MM.1S (cell line): ENCODE measurements at regions not wholly inside any gene's neighbourhood (a gene's known extent, or its start where the extent isn't known, plus 50 kb on each side); places are given as distances from the start of the nearest gene placed in this dataset.

Experiments used
- DNase-seq: peaks from one replicate; pipeline ENCODE4 v3.0.0-alpha.2; 2015
- H2AFZ ChIP-seq: fragments of 300-600 bp; sonication (generic); 2 replicates; pipeline ENCODE4 v1.6.0; 2016; ENCODE audit warnings: antibody characterized with exemption, low read length
- H3F3A ChIP-seq: fragments of 300-600 bp; sonication (generic); 2 replicates; pipeline ENCODE4 v1.6.1; 2016; ENCODE audit warnings: mild to moderate bottlenecking, antibody characterized with exemption, low read length, moderate library complexity, mixed read lengths; ENCODE audit not compliant: insufficient read depth
- H3K27ac ChIP-seq: fragments of 300-600 bp; sonication (generic); 2 replicates; pipeline ENCODE4 v1.5.1; 2016; ENCODE audit warnings: mild to moderate bottlenecking, low read length
- H3K27me3 ChIP-seq: fragments of 300-600 bp; sonication (generic); replicated peaks from 2 replicates; pipeline ENCODE4 v1.6.0; 2016; ENCODE audit warnings: low read length; ENCODE audit not compliant: insufficient read depth
- H3K36me3 ChIP-seq: fragments of 300-600 bp; sonication (generic); replicated peaks from 2 replicates; pipeline ENCODE4 v1.6.1; 2016; ENCODE audit warnings: mild to moderate bottlenecking, low read length, mixed read lengths; ENCODE audit not compliant: insufficient read depth
- H3K4me1 ChIP-seq: fragments of 300-600 bp; sonication (generic); 2 replicates; pipeline ENCODE4 v1.6.1; 2016; ENCODE audit warnings: low read length, mixed read lengths
- H3K4me2 ChIP-seq: fragments of 300-600 bp; sonication (generic); 2 replicates; pipeline ENCODE4 v1.6.0; 2016; ENCODE audit warnings: low read depth, low read length
- H3K4me3 ChIP-seq: fragments of 300-600 bp; sonication (generic); 2 replicates; pipeline ENCODE4 v1.5.1; 2016; ENCODE audit warnings: low read length, mixed read lengths
- H3K79me2 ChIP-seq: fragments of 300-600 bp; sonication (generic); 2 replicates; pipeline ENCODE4 v1.6.1; 2016; ENCODE audit warnings: mixed run types, low read length, mixed read lengths
- H3K9ac ChIP-seq: fragments of 300-600 bp; sonication (generic); 2 replicates; pipeline ENCODE4 v1.6.1; 2016; ENCODE audit warnings: low read length, mixed read lengths
- H3K9me2 ChIP-seq: fragments of 300-600 bp; sonication (generic); replicated peaks from 2 replicates; pipeline ENCODE4 v1.6.1; 2016; ENCODE audit warnings: mild to moderate bottlenecking, low read length, mixed read lengths; ENCODE audit not compliant: insufficient read depth
- H3K9me3 ChIP-seq: fragments of 300-600 bp; sonication (generic); replicated peaks from 2 replicates; pipeline ENCODE4 v1.6.1; 2016; ENCODE audit warnings: mild to moderate bottlenecking, low read length, mixed read lengths; ENCODE audit not compliant: insufficient read depth
- H4K20me1 ChIP-seq: fragments of 300-600 bp; sonication (generic); 2 replicates; pipeline ENCODE4 v1.6.1; 2016; ENCODE audit warnings: mild to moderate bottlenecking, low read length, moderate library complexity, mixed read lengths; ENCODE audit not compliant: insufficient read depth
- EZH2 ChIP-seq: fragments of 300-600 bp; sonication (generic); optimal IDR thresholded peaks from 2 replicates; pipeline ENCODE3; 2017; ENCODE audit warnings: low read depth, mild to moderate bottlenecking, antibody characterized with exemption, low read length, mixed read lengths
- EZH2phosphoT487 ChIP-seq: fragments of 300-600 bp; sonication (generic); IDR thresholded peaks from 2 replicates; pipeline ENCODE4 v1.6.1; 2018; ENCODE audit warnings: antibody characterized with exemption, low read length
- TF ChIP-seq, protein P1 (sequence below): fragments of 300-600 bp; sonication (generic); IDR thresholded peaks from 2 replicates; pipeline ENCODE4 v1.5.1; 2016; ENCODE audit warnings: antibody characterized with exemption, low read length, mixed read lengths

DNA sequence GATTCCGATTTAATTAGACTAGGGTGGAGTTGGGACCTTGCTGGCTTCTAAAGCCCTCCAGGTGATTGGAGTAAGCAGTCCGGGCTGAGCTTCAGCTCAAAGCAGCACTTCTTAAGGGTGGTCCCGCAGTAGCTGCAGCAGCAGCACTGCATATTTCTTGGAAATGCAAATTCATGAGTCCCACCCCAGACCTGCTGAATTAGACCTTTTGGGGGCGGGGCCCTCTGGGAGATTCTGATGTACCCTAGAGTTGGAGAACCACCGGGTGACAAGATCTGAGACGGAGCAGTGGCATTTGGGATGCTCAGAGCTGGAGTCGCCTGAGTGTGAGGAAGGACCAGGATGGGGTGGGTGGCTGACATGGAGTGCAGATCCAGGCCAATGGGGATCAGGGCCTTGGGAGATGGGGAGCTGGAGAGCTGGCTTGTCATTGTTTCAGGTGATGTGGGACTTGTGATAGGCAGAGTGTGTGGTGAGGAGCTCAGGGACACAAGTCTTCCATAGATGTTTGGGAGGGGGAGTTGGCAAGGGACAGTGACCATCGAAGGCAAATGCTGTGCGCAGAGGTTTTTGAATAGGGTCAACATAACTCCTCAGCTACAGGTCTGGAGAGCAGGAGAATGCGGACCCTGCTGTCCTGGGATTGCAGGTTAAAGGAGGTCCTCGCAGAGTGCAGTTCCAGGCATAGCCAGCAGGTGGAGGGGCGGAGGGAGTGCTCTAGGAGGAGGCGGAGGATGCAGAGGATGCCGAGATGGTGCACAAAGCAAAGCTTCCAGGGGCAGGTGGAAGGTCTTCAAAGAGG is 130.9 kb upstream of the RAB12 start:
- H3K27me3 ChIP-seq, result no peaks in the 10 kb centered on the region
- H4K20me1 ChIP-seq, result no peaks in the 10 kb centered on the region
- H3K79me2 ChIP-seq, result no peaks in the 10 kb centered on the region
- TF ChIP-seq, protein P1, sequence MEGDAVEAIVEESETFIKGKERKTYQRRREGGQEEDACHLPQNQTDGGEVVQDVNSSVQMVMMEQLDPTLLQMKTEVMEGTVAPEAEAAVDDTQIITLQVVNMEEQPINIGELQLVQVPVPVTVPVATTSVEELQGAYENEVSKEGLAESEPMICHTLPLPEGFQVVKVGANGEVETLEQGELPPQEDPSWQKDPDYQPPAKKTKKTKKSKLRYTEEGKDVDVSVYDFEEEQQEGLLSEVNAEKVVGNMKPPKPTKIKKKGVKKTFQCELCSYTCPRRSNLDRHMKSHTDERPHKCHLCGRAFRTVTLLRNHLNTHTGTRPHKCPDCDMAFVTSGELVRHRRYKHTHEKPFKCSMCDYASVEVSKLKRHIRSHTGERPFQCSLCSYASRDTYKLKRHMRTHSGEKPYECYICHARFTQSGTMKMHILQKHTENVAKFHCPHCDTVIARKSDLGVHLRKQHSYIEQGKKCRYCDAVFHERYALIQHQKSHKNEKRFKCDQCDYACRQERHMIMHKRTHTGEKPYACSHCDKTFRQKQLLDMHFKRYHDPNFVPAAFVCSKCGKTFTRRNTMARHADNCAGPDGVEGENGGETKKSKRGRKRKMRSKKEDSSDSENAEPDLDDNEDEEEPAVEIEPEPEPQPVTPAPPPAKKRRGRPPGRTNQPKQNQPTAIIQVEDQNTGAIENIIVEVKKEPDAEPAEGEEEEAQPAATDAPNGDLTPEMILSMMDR, result peak; percentile 88
- TF ChIP-seq EZH2phosphoT487, result no peak
- no peak for TF ChIP-seq EZH2
- no peaks in the 10 kb centered on the region for H3K4me1 ChIP-seq
- H3K27ac ChIP-seq, result no peak overlapping the region
- H3K9ac ChIP-seq, result no peak overlapping the region
- H2AFZ ChIP-seq, result no peak overlapping the region
- H3K4me2 ChIP-seq, result no peak overlapping the region
- DNase-seq, result peak; percentile 58
- no peaks in the 10 kb centered on the region for H3K9me3 ChIP-seq
- no peaks in the 10 kb centered on the region for H3K9me2 ChIP-seq
- H3K36me3 ChIP-seq, result no peaks in the 10 kb centered on the region
- H3K4me3 ChIP-seq, result no peak overlapping the region
- no peaks in the 10 kb centered on the region for H3F3A ChIP-seq

DNA sequence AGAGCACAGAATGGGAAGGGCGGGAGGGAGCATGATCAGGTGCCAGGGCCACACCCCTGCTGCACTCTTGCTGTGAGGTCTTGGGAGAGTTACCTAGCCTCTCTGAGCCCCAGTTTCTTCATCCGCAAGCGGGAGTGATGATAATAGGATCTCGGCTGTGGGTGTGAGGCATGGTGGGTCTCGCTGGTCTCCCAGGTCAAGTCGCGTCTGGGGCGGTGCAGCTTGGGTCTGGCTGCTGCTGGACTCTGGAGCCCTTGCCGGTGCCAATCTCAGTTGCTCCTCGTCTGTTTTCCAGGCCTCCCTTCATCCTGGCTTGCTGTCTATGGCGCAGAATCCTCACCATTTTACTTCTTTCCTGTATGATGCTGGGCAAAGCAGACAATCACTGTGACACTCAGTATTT is 130.3 kb upstream of the RAB12 start:
- no peak for TF ChIP-seq EZH2phosphoT487
- TF ChIP-seq, protein P1, result no peak
- TF ChIP-seq EZH2, result no peak
- no peak overlapping the region for H3K4me2 ChIP-seq

DNA sequence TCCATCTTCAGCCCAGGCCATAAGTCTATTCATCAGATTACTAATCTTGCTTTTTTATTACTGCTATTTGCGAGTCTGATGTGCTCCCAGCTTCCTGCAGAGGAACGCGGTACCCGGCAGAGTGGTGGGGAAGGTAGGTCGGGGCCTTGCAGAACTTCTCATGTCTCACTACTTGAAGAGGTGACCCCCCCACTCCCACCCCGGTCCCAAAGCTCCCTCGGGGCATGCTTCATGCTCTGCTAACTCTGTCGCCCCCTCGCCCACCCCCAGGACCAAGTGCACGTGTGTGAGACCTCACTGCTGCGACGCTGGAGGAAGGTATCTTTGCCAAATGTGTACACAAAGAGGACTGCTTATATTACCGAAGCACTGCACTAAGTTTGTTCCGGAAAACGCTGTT is 129.4 kb upstream of the RAB12 start:
- Histone ChIP-seq H3K27me3 (no peaks in the 10 kb centered on the region), H2AFZ (no peak overlapping the region), H3K9me3 (no peaks in the 10 kb centered on the region), H3K79me2 (no peaks in the 10 kb centered on the region), H3K9ac (no peak overlapping the region), H4K20me1 (no peaks in the 10 kb centered on the region), H3K4me2 (no peak overlapping the region), H3K9me2 (no peaks in the 10 kb centered on the region), H3K27ac (no peak overlapping the region), H3K4me3 (no peak overlapping the region), H3K36me3 (no peaks in the 10 kb centered on the region), H3K4me1 (no peaks in the 10 kb centered on the region), H3F3A (no peaks in the 10 kb centered on the region)
- no peak for DNase-seq
- TF ChIP-seq EZH2phosphoT487, result no peak
- no peak for TF ChIP-seq EZH2
- TF ChIP-seq, protein P1, result no peak

More for the DNA sequence above, 130.3 kb upstream of the RAB12 start:
- H3K4me1 ChIP-seq, result no peaks in the 10 kb centered on the region
- no peak overlapping the region for H3K9ac ChIP-seq
- no peaks in the 10 kb centered on the region for H3K36me3 ChIP-seq
- H3K4me3 ChIP-seq, result no peak overlapping the region
- no peaks in the 10 kb centered on the region for H3K79me2 ChIP-seq
- H3K27me3 ChIP-seq, result no peaks in the 10 kb centered on the region
- no peak overlapping the region for H2AFZ ChIP-seq
- no peaks in the 10 kb centered on the region for H4K20me1 ChIP-seq
- no peak overlapping the region for H3K27ac ChIP-seq
- no peaks in the 10 kb centered on the region for H3F3A ChIP-seq
- DNase-seq, result no peak
- H3K9me2 ChIP-seq, result no peaks in the 10 kb centered on the region
- H3K9me3 ChIP-seq, result no peaks in the 10 kb centered on the region
